GM04504 (cell line): ENCODE measurements at regions not wholly inside any gene's neighbourhood (a gene's known extent, or its start where the extent isn't known, plus 50 kb on each side); places are given as distances from the start of the nearest gene placed in this dataset.

Experiments
- DNase-seq: peaks from one replicate; pipeline ENCODE4 v3.0.0-alpha.2; 2012; ENCODE audit warnings: low read depth

GRCh38 chr7:22911889-22912288 lies 89.2 kb upstream of the TOMM7 start:
- DNase-seq = no peak

GRCh38 chr7:22909917-22910316 lies 87.3 kb upstream of the TOMM7 start:
- DNase-seq = no peak

- no peak for DNase-seq
Observed at GRCh38 chr7:22907805-22908204, 85.2 kb upstream of the TOMM7 start.

- DNase-seq = no peak
Observed at GRCh38 chr7:22900784-22901183, 78.1 kb upstream of the TOMM7 start.

DNA sequence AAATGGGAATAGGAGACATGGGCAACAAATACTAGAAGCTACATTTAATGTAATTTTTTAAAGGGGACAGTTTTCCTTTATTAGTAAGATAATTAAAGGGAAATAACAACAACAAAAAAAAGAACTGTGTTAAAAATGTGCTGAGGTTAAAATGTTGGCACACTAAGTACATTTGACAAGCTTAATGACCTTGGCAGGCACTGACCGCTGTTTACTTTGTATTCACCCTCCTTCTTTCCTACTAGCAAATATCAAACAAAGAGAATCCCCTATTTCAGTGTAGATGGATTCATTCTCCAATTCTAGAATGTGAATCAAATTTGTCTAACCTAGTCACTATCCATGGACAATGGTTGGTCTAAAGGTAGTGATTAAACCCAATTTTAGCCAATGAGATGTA lies 77.5 kb upstream of the TOMM7 start:
- no peak for DNase-seq

GRCh38 chr7:22896917-22897316 lies 74.3 kb upstream of the TOMM7 start:
- DNase-seq = no peak

- no peak for DNase-seq
Observed at GRCh38 chr7:22895828-22896165, 73.1 kb upstream of the TOMM7 start.

- peak; percentile 50 for DNase-seq
Observed at GRCh38 chr7:22895140-22895827, 72.6 kb upstream of the TOMM7 start.

GRCh38 chr7:22894546-22894945 lies 71.9 kb upstream of the TOMM7 start:
- DNase-seq = no peak

- DNase-seq = no peak
Observed at GRCh38 chr7:22890773-22891172, 68.1 kb upstream of the TOMM7 start.

DNA sequence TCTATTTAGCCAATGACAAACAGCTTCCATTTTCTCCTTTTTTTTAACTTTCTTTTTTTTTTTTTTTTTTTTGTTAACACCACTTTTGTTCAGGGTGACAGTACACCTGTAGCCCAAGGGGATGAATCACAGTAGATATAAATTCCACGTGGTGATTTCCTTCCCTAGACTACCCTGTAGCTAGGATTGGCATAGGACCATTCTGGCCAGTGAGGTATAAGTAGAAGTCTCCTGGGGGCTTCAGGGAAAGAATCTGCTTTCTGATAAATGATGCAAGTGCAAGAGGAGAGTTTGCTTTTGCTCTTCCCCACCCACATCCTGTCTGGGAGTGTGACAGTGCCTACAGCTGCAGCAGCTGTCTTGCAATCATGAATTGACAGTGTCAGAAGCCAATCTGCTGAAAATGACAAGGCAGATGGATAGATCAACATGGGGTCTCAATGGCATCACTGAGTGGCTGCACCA lies 63.2 kb upstream of the TOMM7 start:
- no peak for DNase-seq

DNA sequence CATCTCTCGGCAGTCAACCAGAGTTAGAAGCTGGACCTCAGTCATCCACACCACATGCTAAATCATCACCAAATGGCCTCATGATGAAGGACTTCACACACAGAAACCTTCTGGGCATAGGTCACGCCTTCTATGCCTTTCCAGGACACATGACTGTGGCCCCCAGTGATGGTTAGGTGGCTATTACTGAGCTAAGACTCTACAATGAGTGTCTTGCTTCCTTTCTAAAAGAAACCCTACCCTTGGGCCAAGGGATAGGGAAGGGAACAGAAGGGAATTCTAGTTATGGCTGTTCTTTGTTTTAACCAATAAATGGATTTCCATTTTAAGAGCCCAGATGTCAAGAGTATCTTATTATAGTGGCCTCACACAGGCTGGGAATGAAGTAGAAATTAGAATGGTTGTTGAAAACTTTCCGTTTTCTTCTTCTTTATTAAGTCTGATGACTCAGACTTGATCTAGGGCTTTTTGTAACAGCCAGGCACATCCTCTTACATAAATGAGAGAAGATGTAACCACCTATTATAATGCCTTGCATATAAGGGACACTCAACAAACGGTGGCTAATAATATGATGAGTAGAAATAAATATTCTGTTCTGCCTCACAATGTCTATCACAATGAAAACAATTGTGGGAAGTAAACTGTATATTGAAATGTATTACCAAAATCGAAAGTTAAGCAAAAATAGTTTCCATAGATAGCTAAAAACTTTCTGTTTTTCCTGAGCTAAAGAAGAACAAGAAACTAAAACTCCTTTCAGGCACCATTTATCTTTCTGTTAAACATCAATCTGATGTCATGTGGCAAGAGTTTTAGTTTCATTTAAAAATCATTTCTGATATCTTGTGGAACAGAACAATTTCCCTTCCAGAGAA lies 62.5 kb upstream of the TOMM7 start:
- no peak for DNase-seq

DNA sequence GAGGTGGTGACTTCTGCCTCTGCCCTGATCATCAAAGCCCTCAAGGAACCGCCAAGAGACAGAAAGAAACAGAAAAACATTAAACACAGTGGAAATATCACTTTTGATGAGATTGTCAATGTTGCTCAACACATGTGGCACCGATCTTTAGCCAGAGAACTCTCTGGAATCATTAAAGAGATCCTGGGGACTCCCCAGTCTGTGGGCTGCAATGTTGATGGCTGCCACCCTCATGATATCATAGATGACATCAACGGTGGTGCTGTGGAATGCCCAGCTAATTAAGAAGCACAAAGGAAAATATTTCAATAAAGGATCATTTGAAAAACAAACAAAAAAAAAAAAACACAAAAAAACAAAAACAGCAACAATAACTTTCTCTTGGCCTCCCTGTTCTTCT lies 59.5 kb upstream of the TOMM7 start:
- DNase-seq = no peak

GRCh38 chr7:22879709-22880306 lies 57.2 kb upstream of the TOMM7 start:
- DNase-seq = no peak

DNA sequence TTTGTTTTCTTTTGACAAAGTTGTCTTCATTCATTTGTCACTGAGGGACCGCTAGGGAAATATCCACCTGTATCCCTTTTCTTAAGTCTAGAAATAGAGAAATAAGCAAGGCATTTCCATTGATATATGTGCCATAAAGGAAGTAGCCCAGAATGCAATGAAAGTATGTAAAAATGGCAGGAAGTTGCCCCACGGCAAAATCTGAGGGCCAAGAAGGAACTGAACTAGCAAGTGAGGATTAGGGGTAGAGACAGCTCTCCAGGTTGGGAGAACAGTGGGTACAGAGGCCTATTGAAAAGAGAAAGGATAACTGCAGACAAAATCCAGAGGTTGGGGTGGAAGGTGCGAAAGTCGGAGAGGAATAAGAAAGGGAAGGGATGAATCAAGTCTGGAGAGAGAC lies 56.6 kb upstream of the TOMM7 start:
- DNase-seq = no peak

- DNase-seq = no peak
Observed at GRCh38 chr7:22876986-22877729, 54.5 kb upstream of the TOMM7 start.

- no peak for DNase-seq
Observed at GRCh38 chr7:22875470-22875869, 52.8 kb upstream of the TOMM7 start.

DNA sequence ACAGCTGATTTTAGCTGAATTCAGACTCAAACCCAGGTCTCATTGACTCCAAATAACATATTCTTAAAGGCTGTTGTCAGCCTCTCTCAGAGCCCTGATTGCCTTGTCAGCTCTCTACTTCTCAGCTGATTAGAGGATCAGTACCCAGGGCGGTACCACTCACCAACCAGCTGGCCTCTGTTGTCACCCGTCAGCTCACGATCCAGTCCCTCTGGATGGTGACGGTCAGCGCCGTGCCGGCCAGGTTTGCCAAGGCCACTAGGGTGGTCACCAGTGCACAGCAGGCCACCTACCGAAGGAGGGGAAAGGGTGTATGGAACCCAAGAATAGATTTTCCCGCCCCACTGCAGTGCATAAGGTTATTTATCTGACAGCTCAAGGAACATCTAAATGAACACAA lies 52.3 kb upstream of the TOMM7 start:
- DNase-seq = no peak
